PC-3 (cell line): ENCODE measurements at regions not wholly inside any gene's neighbourhood (a gene's known extent, or its start where the extent isn't known, plus 50 kb on each side); places are given as distances from the start of the nearest gene placed in this dataset.
A peak's percentile ranks its signal among the peaks of the same experiment; 100 is the strongest.

Source experiments
- ATAC-seq: fragments of 200-7000 bp; cut with Tn5 transposase; 2 replicates; pipeline ENCODE4 v1.9.1; 2020; ENCODE audit warnings: mild to moderate bottlenecking, moderate library complexity
- BruUV-seq: library from RNA; stranded (reverse); fragments of 400-500 nt; replicated peaks from 2 replicates; lab custom pipeline; 2021; lab: Mats Ljungman, UMichigan
- CTCF ChIA-PET: fragments of 300-600 bp; sonication (Branson Sonifier 250); formaldehyde crosslinking; loops from one replicate; lab custom pipeline; 2022; ENCODE audit warnings: antibody characterized with exemption; lab: Charles Lee
- POLR2A ChIA-PET: fragments of 300-600 bp; sonication (Branson Sonifier 250); formaldehyde crosslinking; loops from one replicate; lab custom pipeline; 2022; ENCODE audit warnings: antibody characterized with exemption; ENCODE audit not compliant: unreplicated experiment; lab: Charles Lee
- DNase-seq: peaks from one replicate; pipeline ENCODE4 v3.0.0-alpha.2; 2015
- H2AFZ ChIP-seq: fragments of 300-600 bp; sonication (generic); 2 replicates; pipeline ENCODE4 v1.6.0; 2016; ENCODE audit warnings: antibody characterized with exemption, low read length
- H3F3A ChIP-seq: fragments of 300-600 bp; sonication (generic); one replicate; pipeline ENCODE4 v1.6.0; 2017; ENCODE audit warnings: antibody characterized with exemption, low read length, control low read depth, mild to moderate bottlenecking; ENCODE audit not compliant: unreplicated experiment
- H3K27ac ChIP-seq: fragments of 300-600 bp; sonication (generic); 2 replicates; pipeline ENCODE4 v1.5.1; 2016; ENCODE audit warnings: mild to moderate bottlenecking, low read length
- H3K27me3 ChIP-seq: fragments of 300-600 bp; sonication (generic); 2 replicates; pipeline ENCODE4 v1.6.1; 2016; ENCODE audit warnings: low read length, mixed read lengths
- H3K36me3 ChIP-seq: fragments of 300-600 bp; sonication (generic); 2 replicates; pipeline ENCODE4 v1.6.1; 2016; ENCODE audit warnings: low read depth, mixed run types, low read length, mixed read lengths
- H3K4me1 ChIP-seq: fragments of 300-600 bp; sonication (generic); 2 replicates; pipeline ENCODE4 v1.5.1; 2016; ENCODE audit warnings: low read length; ENCODE audit not compliant: insufficient read depth
- H3K4me2 ChIP-seq: fragments of 300-600 bp; sonication (generic); 2 replicates; pipeline ENCODE4 v1.6.0; 2016; ENCODE audit warnings: low read length
- H3K4me3 ChIP-seq: fragments of 300-600 bp; sonication (generic); 2 replicates; pipeline ENCODE4 v1.5.1; 2016; ENCODE audit warnings: mild to moderate bottlenecking, low read length, mixed read lengths
- H3K79me2 ChIP-seq: fragments of 300-600 bp; sonication (generic); 2 replicates; pipeline ENCODE4 v1.6.1; 2017; ENCODE audit warnings: low read length, mixed read lengths
- H3K9ac ChIP-seq: fragments of 300-600 bp; sonication (generic); 2 replicates; pipeline ENCODE4 v1.6.0; 2016; ENCODE audit warnings: mild to moderate bottlenecking, low read length
- H3K9me2 ChIP-seq: fragments of 300-600 bp; sonication (generic); replicated peaks from 2 replicates; pipeline ENCODE4 v1.6.1; 2016; ENCODE audit warnings: mixed run types, low read length, mixed read lengths
- H3K9me3 ChIP-seq: fragments of 300-600 bp; sonication (generic); 2 replicates; pipeline ENCODE4 v1.6.1; 2016; ENCODE audit warnings: low read length, mixed read lengths
- H4K20me1 ChIP-seq: fragments of 300-600 bp; sonication (generic); 2 replicates; pipeline ENCODE4 v1.6.1; 2016; ENCODE audit warnings: low read length, mixed read lengths
- CTCF ChIP-seq: fragments of 300-600 bp; sonication (generic); conservative IDR thresholded peaks from 2 replicates; pipeline ENCODE4 v1.5.1; 2017; ENCODE audit warnings: antibody characterized with exemption, low read depth, mild to moderate bottlenecking, low read length
- EZH2 ChIP-seq: fragments of 300-600 bp; sonication (generic); IDR thresholded peaks from one replicate; pipeline ENCODE4 v1.6.1; 2017; ENCODE audit warnings: antibody characterized with exemption, mild to moderate bottlenecking, low read length; ENCODE audit not compliant: unreplicated experiment
- EZH2phosphoT487 ChIP-seq: fragments of 300-600 bp; sonication (generic); IDR thresholded peaks from 2 replicates; pipeline ENCODE4 v1.6.1; 2018; ENCODE audit warnings: mild to moderate bottlenecking, antibody characterized with exemption, low read length, borderline replicate concordance
- intact Hi-C: fragments of 100-400 bp; cut with micrococcal nuclease; formaldehyde crosslinking; loops from 2 replicates; pipeline ENCODE4 v1.9.0; 2023

- H3K4me1 ChIP-seq: no peaks in the 10 kb centered on the region
- no peaks in the 10 kb centered on the region for H3F3A ChIP-seq
- H3K79me2 ChIP-seq: no peaks in the 10 kb centered on the region
- no peak for DNase-seq
- H3K27ac ChIP-seq: no peak overlapping the region
- no peaks in the 10 kb centered on the region for H3K27me3 ChIP-seq
- ChIA-PET CTCF (no interaction called here), POLR2A (no interaction called here)
- no peaks in the 10 kb centered on the region for H3K36me3 ChIP-seq
- intact Hi-C loops: no loop called here
- H3K9me3 ChIP-seq: 0 out of 2 replicates have a peak, but pooled peaks cover 21% of the 10 kb centered on the region
- no peak overlapping the region for H2AFZ ChIP-seq
- no peak; the same call in 1 of the 2 replicates for ATAC-seq
- TF ChIP-seq EZH2phosphoT487 (no peak), EZH2 (no peak), CTCF (no peak)
- H3K9me2 ChIP-seq: no peaks in the 10 kb centered on the region
- H4K20me1 ChIP-seq: no peaks in the 10 kb centered on the region
- no TSS peak for BruUV-seq
- no peak overlapping the region for H3K4me2 ChIP-seq
- H3K4me3 ChIP-seq: no peak overlapping the region
- H3K9ac ChIP-seq: no peak overlapping the region
Observed at GRCh38 chr3:153396581-153396980, 234.6 kb downstream of the RAP2B start.

- 0 out of 2 replicates have a peak, but pooled peaks cover 21% of the 10 kb centered on the region for H3K9me3 ChIP-seq
- H3K9ac ChIP-seq: no peak overlapping the region
- no peak for ATAC-seq
- BruUV-seq: no TSS peak
- no peak overlapping the region for H3K4me3 ChIP-seq
- no peaks in the 10 kb centered on the region for H3K9me2 ChIP-seq
- H3K4me2 ChIP-seq: no peak overlapping the region
- TF ChIP-seq EZH2phosphoT487 (no peak), CTCF (no peak), EZH2 (no peak)
- H2AFZ ChIP-seq: no peak overlapping the region
- H3K4me1 ChIP-seq: peaks cover 3% of the 10 kb centered on the region
- intact Hi-C loops: no loop called here
- H3K27me3 ChIP-seq: no peaks in the 10 kb centered on the region
- CTCF ChIA-PET: no interaction called here
- POLR2A ChIA-PET: no interaction called here
- no peaks in the 10 kb centered on the region for H3F3A ChIP-seq
- no peak overlapping the region for H3K27ac ChIP-seq
- DNase-seq: no peak
- no peaks in the 10 kb centered on the region for H3K36me3 ChIP-seq
- no peaks in the 10 kb centered on the region for H4K20me1 ChIP-seq
- no peaks in the 10 kb centered on the region for H3K79me2 ChIP-seq
Observed at GRCh38 chr3:153397794-153398193, 235.8 kb downstream of the RAP2B start.

- intact Hi-C loops: loop anchor here (10.0 kb wide), 1 partner anchor 85 kb away; no protein-coding TSS in a partner anchor
- Histone ChIP-seq H4K20me1 (no peaks in the 10 kb centered on the region), H3F3A (no peaks in the 10 kb centered on the region), H3K79me2 (no peaks in the 10 kb centered on the region), H3K27ac (no peak overlapping the region), H3K9me3 (0 out of 2 replicates have a peak, but pooled peaks cover 4% of the 10 kb centered on the region), H3K4me3 (no peak overlapping the region), H3K36me3 (no peaks in the 10 kb centered on the region), H3K4me1 (peaks cover 7% of the 10 kb centered on the region), H3K9me2 (no peaks in the 10 kb centered on the region), H3K4me2 (peak overlapping the region; percentile 7; the same call in 1 of the 2 replicates), H2AFZ (no peak overlapping the region), H3K27me3 (no peaks in the 10 kb centered on the region), H3K9ac (no peak overlapping the region)
- no peak for ATAC-seq
- TF ChIP-seq EZH2: no peak
- no peak for TF ChIP-seq CTCF
- no peak for TF ChIP-seq EZH2phosphoT487
- no peak for DNase-seq
- POLR2A ChIA-PET: interaction anchor here (0.6 kb wide), 1 partner anchor 17 kb away, joined by 3 read pairs; no protein-coding TSS in a partner anchor
- BruUV-seq: no TSS peak
- CTCF ChIA-PET: no interaction called here
Observed at GRCh38 chr3:153399636-153400035, 237.6 kb downstream of the RAP2B start.
